DOHH2 (cell line): ENCODE measurements at regions not wholly inside any gene's neighbourhood (a gene's known extent, or its start where the extent isn't known, plus 50 kb on each side); places are given as distances from the start of the nearest gene placed in this dataset.

ENCODE experiments used
- H3F3A ChIP-seq: fragments of 200-600 bp; sonication (generic), shearing (Covaris generic); 2 replicates; pipeline ENCODE4 v1.6.0; 2016; ENCODE audit warnings: antibody characterized with exemption, mild to moderate bottlenecking; ENCODE audit not compliant: control insufficient read depth, insufficient read depth
- H3K27ac ChIP-seq: fragments of 200-600 bp; sonication (generic); 2 replicates; pipeline ENCODE4 v1.5.1; 2014; ENCODE audit warnings: low read depth, mild to moderate bottlenecking, low read length, moderate library complexity
- H3K27me3 ChIP-seq: fragments of 200-600 bp; sonication (generic); 2 replicates; pipeline ENCODE4 v1.6.1; 2014; ENCODE audit warnings: mild to moderate bottlenecking, low read length, mixed read lengths; ENCODE audit not compliant: control insufficient read depth
- H3K36me3 ChIP-seq: fragments of 200-600 bp; sonication (generic); 2 replicates; pipeline ENCODE4 v1.6.1; 2014; ENCODE audit warnings: mild to moderate bottlenecking, low read length, moderate library complexity, mixed read lengths; ENCODE audit not compliant: control insufficient read depth
- H3K4me1 ChIP-seq: fragments of 200-600 bp; sonication (generic); 2 replicates; pipeline ENCODE4 v1.6.1; 2014; ENCODE audit warnings: mild to moderate bottlenecking, low read length, mixed read lengths; ENCODE audit not compliant: control insufficient read depth
- H3K4me2 ChIP-seq: fragments of 200-600 bp; sonication (generic); 2 replicates; pipeline ENCODE4 v1.6.0; 2014; ENCODE audit warnings: mild to moderate bottlenecking, low read length, moderate library complexity
- H3K4me3 ChIP-seq: fragments of 200-600 bp; sonication (generic); 2 replicates; pipeline ENCODE4 v1.5.1; 2014; ENCODE audit warnings: mild to moderate bottlenecking, low read length, mixed read lengths
- H3K79me2 ChIP-seq: fragments of 200-600 bp; sonication (generic); 2 replicates; pipeline ENCODE4 v1.6.1; 2014; ENCODE audit warnings: mild to moderate bottlenecking, low read length, mixed read lengths; ENCODE audit not compliant: control insufficient read depth
- H3K9me2 ChIP-seq: fragments of 200-600 bp; sonication (generic); replicated peaks from 2 replicates; pipeline ENCODE4 v1.6.1; 2014; ENCODE audit warnings: mild to moderate bottlenecking, low read length, mixed read lengths; ENCODE audit not compliant: control insufficient read depth
- H3K9me3 ChIP-seq: fragments of 200-600 bp; sonication (generic); 2 replicates; pipeline ENCODE4 v1.6.1; 2014; ENCODE audit warnings: antibody characterized with exemption, low read length, mixed read lengths; ENCODE audit not compliant: control insufficient read depth, insufficient read depth
- H4K20me1 ChIP-seq: fragments of 200-600 bp; sonication (generic); 2 replicates; pipeline ENCODE4 v1.6.0; 2014; ENCODE audit warnings: low read depth, mild to moderate bottlenecking, antibody characterized with exemption, low read length, moderate library complexity; ENCODE audit not compliant: control insufficient read depth, insufficient read depth
- CTCF ChIP-seq: fragments of 200-600 bp; sonication (generic); IDR thresholded peaks from one replicate; pipeline ENCODE4 v1.5.1; 2014; ENCODE audit warnings: antibody characterized with exemption, mild to moderate bottlenecking, low read depth, low read length; ENCODE audit not compliant: poor library complexity, severe bottlenecking
- EZH2phosphoT487 ChIP-seq: fragments of 200-600 bp; sonication (generic); IDR thresholded peaks from 2 replicates; pipeline ENCODE4 v1.6.1; 2017; ENCODE audit warnings: borderline replicate concordance, mild to moderate bottlenecking, antibody characterized with exemption, low read length, moderate library complexity, mixed read lengths

DNA sequence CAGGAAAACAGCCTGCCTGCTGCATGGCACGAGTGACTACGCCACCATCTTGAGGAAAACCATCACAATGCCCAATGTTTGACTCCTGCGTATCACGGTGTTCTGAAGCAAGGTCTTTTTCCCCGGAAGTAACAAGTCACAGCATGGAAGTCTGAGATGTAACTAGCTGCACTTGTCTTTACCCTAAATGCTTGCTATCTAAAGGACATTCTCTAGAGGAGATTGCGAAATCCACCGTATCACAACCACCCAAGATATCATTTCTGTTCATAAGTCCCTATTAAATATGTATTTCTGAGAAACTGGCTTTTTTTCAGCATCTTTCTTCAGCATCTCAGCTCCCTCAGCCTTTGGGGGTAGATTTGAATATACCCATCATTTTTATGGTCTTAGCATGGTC is 1565.1 kb downstream of the ARAP2 start:
- no peak overlapping the region for H3K4me3 ChIP-seq
- no peak overlapping the region for H3K4me2 ChIP-seq
- H3F3A ChIP-seq = no peaks in the 10 kb centered on the region
- H3K79me2 ChIP-seq = no peaks in the 10 kb centered on the region
- H3K36me3 ChIP-seq = no peaks in the 10 kb centered on the region
- H4K20me1 ChIP-seq = no peaks in the 10 kb centered on the region
- H3K9me3 ChIP-seq = no peaks in the 10 kb centered on the region; the same call in 1 of the 2 replicates
- H3K9me2 ChIP-seq = no peaks in the 10 kb centered on the region
- no peak overlapping the region for H3K27ac ChIP-seq
- TF ChIP-seq CTCF (no peak), EZH2phosphoT487 (no peak)
- no peaks in the 10 kb centered on the region for H3K27me3 ChIP-seq
- no peaks in the 10 kb centered on the region for H3K4me1 ChIP-seq

DNA sequence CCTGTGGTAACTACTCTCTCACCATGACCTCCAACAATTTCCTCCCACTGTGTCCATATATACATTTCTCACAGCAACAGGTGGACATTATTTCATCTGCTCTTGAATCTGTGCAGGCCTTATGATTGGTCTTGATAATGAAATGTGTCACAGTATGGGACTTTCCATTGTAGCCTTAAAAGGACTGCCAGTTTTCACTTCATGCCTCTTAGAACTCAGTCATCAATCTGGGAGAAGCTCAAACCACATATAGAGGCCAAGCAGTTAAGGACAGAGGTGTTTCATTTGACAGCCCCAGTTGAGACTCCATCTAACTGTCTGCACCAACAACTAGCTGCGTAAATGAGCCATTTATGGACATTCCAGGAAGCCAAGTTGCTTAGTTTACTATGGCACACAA is 1534.8 kb downstream of the ARAP2 start:
- no peak overlapping the region for H3K4me2 ChIP-seq
- H3F3A ChIP-seq = no peaks in the 10 kb centered on the region
- H3K27me3 ChIP-seq = no peaks in the 10 kb centered on the region
- no peaks in the 10 kb centered on the region for H3K9me2 ChIP-seq
- no peaks in the 10 kb centered on the region for H3K9me3 ChIP-seq
- H3K4me3 ChIP-seq = no peak overlapping the region
- H4K20me1 ChIP-seq = no peaks in the 10 kb centered on the region
- H3K79me2 ChIP-seq = no peaks in the 10 kb centered on the region
- H3K36me3 ChIP-seq = no peaks in the 10 kb centered on the region
- TF ChIP-seq EZH2phosphoT487 = no peak
- TF ChIP-seq CTCF = no peak
- H3K4me1 ChIP-seq = no peaks in the 10 kb centered on the region
- no peak overlapping the region for H3K27ac ChIP-seq

GRCh38 chr4:34718576-34719245 is 1525.6 kb downstream of the ARAP2 start:
- Histone ChIP-seq H3K27ac (no peak overlapping the region), H3K9me3 (no peaks in the 10 kb centered on the region), H3K9me2 (no peaks in the 10 kb centered on the region), H3K4me3 (no peak overlapping the region), H3F3A (no peaks in the 10 kb centered on the region), H3K36me3 (no peaks in the 10 kb centered on the region), H3K4me2 (no peak overlapping the region), H4K20me1 (no peaks in the 10 kb centered on the region), H3K79me2 (no peaks in the 10 kb centered on the region), H3K27me3 (no peaks in the 10 kb centered on the region), H3K4me1 (no peaks in the 10 kb centered on the region)
- TF ChIP-seq CTCF (no peak), EZH2phosphoT487 (no peak)
